ENCODE measurements at regions not wholly inside any gene's neighbourhood (a gene's known extent, or its start where the extent isn't known, plus 50 kb on each side); places are given as distances from the start of the nearest gene placed in this dataset.

GRCh38 chrX:121457096-121457495 lies 409.7 kb downstream of the GLUD2 start:
- Histone ChIP-seq H3K9me3 (ENCODE audit: control insufficient read depth, insufficient read depth, low read depth, low read length) (no peaks in the 10 kb centered on the region), H3K36me3 (ENCODE audit: control insufficient read depth, insufficient read depth, low read length) (no peaks in the 10 kb centered on the region), H3K4me1 (ENCODE audit: control insufficient read depth, insufficient read depth, low read length) (no peaks in the 10 kb centered on the region), H3K27me3 (ENCODE audit: control insufficient read depth, insufficient read depth, low read length) (no peaks in the 10 kb centered on the region), H3K4me3 (ENCODE audit: low read depth in 2 of 2, low read length in 2 of 2) (no peak overlapping the region), H3K27ac (ENCODE audit: low read length) (no peak overlapping the region)
- in situ Hi-C loops (cut with HindIII; ENCODE audit: low pct_unique_long_range_greater_than_20kb, low sequenced_read_pairs) (no loop called here), intact Hi-C loops (cut with micrococcal nuclease; ENCODE audit: unreplicated experiment) (no loop called here)
- no peak for ATAC-seq
- no peak for TF ChIP-seq CTCF (IDR thresholded peaks at IDR 0.05)
- no peak for TF ChIP-seq POLR2AphosphoS5 (IDR thresholded peaks at IDR 0.05; ENCODE audit: low read depth, low read length)
- no peak for TF ChIP-seq REST (IDR thresholded peaks at IDR 0.05; ENCODE audit: insufficient read depth in 1 of 2, low read depth in 2 of 2, low read length in 1 of 2)
- no peak for TF ChIP-seq TCF7L2 (IDR thresholded peaks at IDR 0.05; ENCODE audit: low read depth, low read length)
- no peak for TF ChIP-seq SIN3A (IDR thresholded peaks at IDR 0.05; ENCODE audit: borderline replicate concordance, insufficient read depth, low read depth, low read length)
- DNase-seq (ENCODE audit: low read depth, low spot score), result no peak
- ChIA-PET POLR2A (no interaction called here), CTCF (no interaction called here)
- no TSS peak for BruUV-seq (replicated peaks)

- H3K9me3 ChIP-seq (ENCODE audit: control insufficient read depth, insufficient read depth, low read depth, low read length), result no peaks in the 10 kb centered on the region
- no peak for DNase-seq (ENCODE audit: low read depth, low spot score)
- intact Hi-C loops (cut with micrococcal nuclease; ENCODE audit: unreplicated experiment) (no loop called here), in situ Hi-C loops (cut with HindIII; ENCODE audit: low pct_unique_long_range_greater_than_20kb, low sequenced_read_pairs) (no loop called here)
- H3K36me3 ChIP-seq (ENCODE audit: control insufficient read depth, insufficient read depth, low read length), result no peaks in the 10 kb centered on the region
- POLR2A ChIA-PET, result no interaction called here
- no TSS peak for BruUV-seq (replicated peaks)
- CTCF ChIA-PET, result no interaction called here
- no peak for ATAC-seq
- H3K4me1 ChIP-seq (ENCODE audit: control insufficient read depth, insufficient read depth, low read length), result no peaks in the 10 kb centered on the region
- H3K27me3 ChIP-seq (ENCODE audit: control insufficient read depth, insufficient read depth, low read length), result no peaks in the 10 kb centered on the region
- no peak overlapping the region for H3K27ac ChIP-seq (ENCODE audit: low read length)
- no peak overlapping the region for H3K4me3 ChIP-seq (ENCODE audit: low read depth in 2 of 2, low read length in 2 of 2)
- TF ChIP-seq POLR2AphosphoS5 (IDR thresholded peaks at IDR 0.05; ENCODE audit: low read depth, low read length) (no peak), REST (IDR thresholded peaks at IDR 0.05; ENCODE audit: insufficient read depth in 1 of 2, low read depth in 2 of 2, low read length in 1 of 2) (no peak), CTCF (IDR thresholded peaks at IDR 0.05) (no peak), SIN3A (IDR thresholded peaks at IDR 0.05; ENCODE audit: borderline replicate concordance, insufficient read depth, low read depth, low read length) (no peak), TCF7L2 (IDR thresholded peaks at IDR 0.05; ENCODE audit: low read depth, low read length) (no peak)
These were observed 432.0 kb downstream of the GLUD2 start for GRCh38 chrX:121479406-121479805.

Data from Panc1 (cell line).